Hepatic stellate cell (primary cell): ENCODE measurements at regions not wholly inside any gene's neighbourhood (a gene's known extent, or its start where the extent isn't known, plus 50 kb on each side); places are given as distances from the start of the nearest gene placed in this dataset.

Experiments
- DNase-seq: peaks from one replicate; pipeline ENCODE4 v3.0.0; 2011; ENCODE audit warnings: low spot score

DNA sequence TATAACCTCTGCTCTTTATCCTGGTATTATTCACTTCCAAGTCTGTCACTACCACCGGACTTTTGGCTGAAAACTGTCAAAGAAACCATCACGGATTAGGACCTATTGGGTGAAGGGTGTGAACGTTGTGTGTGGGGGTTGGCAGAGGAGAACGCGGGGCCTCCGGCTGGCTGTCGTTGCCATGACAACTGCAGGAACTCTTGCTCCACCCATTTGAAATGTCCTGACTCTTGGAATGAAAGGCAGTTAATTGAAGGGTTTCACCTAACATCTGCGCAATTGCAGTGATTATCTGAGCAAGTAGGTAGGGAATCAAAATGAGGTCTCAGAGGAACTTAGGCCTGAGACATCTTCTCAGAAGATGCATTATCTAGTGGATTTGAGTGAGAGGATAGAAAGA lies 60.9 kb upstream of the CLMP start:
- no peak for DNase-seq

DNA sequence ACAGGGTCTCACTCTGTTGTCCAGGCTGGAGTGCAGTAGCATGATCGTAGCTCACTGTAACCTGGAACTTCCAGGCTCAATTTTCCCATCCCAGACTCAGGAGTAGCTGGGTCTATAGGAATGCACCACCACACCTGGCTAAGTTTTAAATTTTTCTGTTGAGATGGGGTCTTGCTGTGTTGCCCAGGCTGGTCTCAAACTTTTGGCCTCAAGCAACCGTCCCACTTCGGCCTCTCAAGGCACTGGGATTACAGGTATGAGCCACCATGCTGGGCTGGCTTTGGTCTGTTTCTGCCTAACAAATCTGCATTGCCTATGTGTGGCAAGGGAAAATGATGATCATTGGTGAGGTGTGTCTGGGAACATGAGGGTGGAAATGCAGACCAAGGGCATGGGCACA lies 59.3 kb upstream of the CLMP start:
- DNase-seq = no peak

DNA sequence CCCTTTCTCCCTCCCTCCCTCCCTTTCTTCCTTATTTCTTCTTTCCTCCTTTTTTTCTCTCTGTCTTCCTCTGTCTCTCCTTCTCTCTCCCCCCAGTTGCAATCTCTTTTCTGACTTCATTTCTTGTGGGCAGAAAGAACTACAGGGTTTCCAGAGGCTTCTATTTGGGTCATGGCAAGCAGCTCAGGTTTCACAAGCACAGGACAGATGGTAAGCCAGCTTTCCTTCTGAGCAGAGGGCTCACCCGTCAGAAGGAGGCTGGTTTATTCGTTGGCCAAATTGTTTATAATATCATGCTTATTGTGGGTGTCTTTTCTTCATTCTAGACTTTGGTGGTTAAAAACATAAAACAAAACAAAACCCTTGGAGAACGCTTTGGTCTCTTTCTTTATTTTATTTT lies 58.9 kb upstream of the CLMP start:
- DNase-seq = no peak

DNA sequence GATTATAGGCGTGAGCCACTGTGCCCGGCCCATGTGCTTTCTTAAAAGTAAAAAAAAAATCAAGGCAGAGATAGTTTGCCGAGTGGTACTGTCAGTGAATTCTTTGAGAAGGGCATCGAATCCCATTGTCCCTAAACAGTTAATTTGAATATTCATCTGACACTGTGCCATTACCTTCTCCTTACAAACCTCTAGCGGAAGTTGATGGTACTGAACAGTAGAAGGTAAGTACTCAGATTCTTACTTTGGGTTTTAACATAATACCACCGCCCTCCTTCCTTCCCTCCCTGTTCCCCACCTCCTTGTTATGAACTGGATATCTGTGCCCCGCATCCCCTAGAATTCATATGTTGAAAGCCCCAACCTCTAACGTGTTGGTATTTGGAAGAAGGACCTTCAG lies 58.2 kb upstream of the CLMP start:
- no peak for DNase-seq

DNA sequence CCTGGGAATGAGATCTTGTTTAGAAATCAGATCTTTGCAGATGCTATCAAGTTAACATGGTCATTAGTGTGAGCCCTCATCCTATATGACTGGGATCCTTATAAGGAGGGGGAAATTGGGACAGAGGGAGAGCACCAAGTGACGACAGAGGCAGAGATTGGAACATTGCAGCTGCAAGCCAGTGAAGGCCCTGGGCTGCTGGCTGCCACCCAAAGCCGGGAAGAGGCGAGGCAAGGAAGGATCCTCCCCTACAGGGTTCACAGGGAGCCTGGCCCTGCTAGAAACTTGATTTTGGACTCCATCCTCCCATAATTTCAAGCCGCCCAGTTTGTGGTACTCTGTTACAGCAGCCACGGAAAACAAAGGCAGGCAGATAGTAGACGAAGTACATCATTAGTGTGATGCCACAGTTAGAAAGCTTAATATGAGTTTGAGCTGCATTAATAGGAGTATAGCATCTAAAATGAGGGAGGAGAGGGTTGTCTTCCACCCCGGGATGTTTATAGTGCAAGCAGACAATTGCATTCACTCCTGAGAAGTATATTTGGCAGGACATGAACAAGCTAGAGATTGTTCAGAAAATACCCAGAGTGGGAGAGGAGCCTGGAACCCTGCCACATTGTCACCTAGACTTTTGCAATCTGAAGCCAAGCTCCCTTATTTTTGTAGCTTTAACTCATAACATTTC lies 56.8 kb upstream of the CLMP start:
- DNase-seq = no peak

DNA sequence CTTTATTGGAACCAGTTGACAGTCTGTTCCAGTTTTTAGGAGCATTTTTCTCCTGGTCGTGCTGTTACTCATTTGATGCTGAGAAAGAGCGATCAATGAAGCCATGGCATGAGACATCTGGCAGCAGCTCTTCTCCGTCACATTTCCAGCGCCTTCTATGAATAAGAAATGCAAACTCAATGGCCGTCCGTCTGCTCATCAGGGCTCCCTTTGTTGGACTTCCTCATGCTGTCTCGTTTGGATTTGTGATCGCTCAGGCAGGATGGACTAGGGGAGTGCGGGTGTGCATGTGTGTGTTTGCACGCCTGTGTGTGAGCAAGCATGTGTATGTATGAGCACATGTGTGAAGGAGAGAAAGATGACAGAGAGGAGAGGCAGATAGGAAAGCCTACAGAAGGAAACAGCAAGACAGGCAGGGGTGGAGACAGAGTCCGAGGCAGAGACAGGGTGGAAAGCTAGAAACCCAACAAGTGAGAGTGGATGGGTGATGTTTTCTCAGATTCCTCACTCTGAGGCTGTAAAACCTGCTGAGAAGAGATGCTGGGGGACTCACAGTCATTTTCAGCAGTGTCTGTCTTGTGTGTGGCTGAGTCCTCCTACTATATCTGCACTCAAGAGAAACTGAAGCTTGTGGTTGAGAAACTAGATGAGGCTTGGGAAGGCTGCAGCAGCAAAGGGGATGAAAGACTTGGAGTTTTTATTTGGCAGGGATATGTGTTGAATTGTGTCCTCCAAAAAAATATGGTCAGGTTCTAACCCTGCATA lies 56.0 kb upstream of the CLMP start:
- no peak for DNase-seq

DNA sequence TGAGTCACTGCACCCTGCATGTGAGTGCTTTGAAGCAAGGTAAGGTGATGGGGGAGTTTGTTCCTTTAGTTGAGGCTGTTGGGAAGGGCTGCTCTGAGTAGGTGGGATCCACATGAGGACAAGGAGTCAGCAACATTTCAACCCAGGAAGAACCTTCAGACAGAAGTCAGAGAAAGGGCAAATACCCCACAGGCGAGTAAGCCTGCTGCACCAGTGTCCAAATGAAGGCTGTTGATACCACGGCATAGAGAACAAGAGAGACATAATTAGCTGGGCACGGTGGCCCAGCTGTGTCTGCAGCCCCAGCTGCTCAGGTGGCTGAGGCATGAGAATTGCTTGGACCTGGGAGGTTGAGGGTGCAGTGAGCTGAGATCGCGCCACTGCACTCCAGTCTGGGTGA lies 54.3 kb upstream of the CLMP start:
- DNase-seq = no peak

DNA sequence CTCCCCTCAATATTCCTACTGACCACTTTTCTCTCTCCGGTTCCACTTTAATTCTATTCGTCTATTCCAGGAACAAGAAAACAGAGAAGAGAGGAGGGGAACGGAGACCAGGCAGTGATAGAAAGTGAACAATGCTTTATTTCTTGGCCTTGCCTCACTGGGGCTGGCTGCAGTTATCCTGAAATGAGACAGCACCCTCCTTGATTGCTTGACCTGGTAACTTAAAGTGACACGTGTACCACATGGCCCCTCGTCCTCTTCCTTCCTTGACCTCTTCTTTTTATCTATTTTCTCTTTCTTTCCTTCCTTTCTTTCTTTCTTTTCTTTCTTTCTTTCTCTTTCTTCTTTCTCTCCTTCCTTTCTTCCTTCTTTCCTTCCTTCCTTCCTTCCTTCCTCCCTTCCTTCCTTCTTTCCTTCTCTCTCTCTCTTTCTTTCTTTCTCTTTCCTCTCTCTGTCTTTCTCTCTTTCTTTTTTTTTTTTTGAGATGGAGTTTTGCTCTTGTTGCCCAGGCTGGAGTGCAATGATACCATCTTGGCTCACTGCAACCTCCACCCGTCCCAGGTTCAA lies 52.8 kb upstream of the CLMP start:
- DNase-seq = no peak

DNA sequence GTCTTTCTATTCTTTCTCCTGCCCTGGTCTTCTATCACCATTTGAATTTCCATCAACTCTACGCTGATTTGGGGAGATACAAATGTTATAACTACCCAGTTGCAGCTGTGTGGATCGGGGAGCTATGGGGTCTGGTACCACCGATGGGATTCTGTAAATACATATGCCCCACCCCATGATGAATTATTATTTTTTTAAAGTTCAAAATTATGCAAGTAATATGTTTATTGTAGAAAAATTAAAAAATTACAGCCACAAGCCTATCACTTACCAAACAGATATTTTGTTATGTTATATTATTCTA lies 52.4 kb upstream of the CLMP start:
- no peak for DNase-seq

DNA sequence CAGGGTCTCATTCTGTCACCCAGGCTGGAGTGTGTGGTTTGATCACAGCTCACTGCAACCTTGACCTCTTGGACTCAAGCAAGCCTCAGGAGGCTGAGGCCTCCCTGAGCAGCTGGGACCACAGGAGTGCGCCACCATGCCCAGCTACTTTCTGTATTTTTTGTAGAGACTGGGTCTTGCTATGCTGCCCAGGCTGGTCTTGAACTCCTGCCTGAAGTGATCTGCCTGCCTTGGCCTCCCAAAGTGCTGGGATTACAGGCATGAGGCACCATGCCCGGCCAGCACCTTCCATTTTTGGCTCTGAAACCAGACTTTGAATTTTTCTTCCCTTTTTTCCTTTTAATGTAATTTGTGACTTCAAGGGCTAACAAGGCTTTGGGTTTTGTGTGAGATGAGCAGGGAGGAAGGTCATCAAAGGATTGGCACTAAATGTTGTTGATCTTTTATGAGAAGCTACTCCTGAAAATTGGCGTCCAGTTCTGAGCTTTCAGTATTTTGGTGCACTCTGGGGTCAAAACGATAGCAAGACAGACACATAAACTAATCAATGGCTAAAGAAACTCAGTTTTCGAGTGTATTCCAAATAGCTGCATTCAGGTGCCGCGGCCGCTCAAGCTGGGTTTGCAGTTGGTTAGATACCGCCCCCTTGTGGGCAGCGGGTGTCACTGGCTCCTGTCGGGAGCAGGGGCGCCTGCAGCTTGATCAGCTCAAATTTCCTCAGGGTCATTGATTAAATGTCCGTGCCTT lies 51.9 kb upstream of the CLMP start:
- DNase-seq = peak; percentile 67

DNA sequence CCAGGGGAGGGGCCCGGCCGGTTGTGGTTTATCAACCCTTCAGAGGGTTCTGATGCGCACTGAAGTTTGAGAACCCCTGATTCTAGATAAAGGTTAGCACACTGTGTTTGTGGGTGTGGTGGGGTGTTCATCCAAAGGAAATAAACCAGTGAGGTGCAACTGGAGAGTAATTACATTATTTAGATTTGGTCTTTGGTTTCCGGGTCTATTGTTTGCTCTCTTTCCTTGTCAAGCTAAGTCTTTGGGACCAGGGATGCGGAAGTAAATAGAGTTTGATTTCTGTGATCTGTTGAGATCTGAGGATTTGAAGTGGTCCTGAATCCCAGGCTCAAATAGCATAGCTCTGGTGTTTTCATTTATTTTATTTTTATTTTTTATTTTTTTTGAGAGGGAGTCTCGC lies 50.5 kb upstream of the CLMP start:
- no peak for DNase-seq
